Mucosa of rectum (tissue), 2 donors: ENCODE measurements at regions not wholly inside any gene's neighbourhood (a gene's known extent, or its start where the extent isn't known, plus 50 kb on each side); places are given as distances from the start of the nearest gene placed in this dataset.

Experiments
- H3K27ac ChIP-seq, 2 donors: one replicate each; pipeline ENCODE4 v1.7.0; 2013; ENCODE audit warnings: inconsistent platforms in 2 of 2, low read depth in 2 of 2, low read length in 2 of 2
- H3K27me3 ChIP-seq, 2 donors: one replicate each; pipeline ENCODE4 v1.7.0; 2013; ENCODE audit warnings: low read length in 2 of 2; ENCODE audit not compliant: control insufficient read depth in 2 of 2, insufficient read depth in 2 of 2
- H3K36me3 ChIP-seq, 2 donors: one replicate each; pipeline ENCODE4 v1.7.0; 2013; ENCODE audit warnings: low read length in 2 of 2; ENCODE audit not compliant: control insufficient read depth in 2 of 2, insufficient read depth in 2 of 2
- H3K4me1 ChIP-seq, 2 donors: one replicate each; pipeline ENCODE4 v1.7.0; 2013; ENCODE audit warnings: low read length in 2 of 2, mild to moderate bottlenecking in 1 of 2; ENCODE audit not compliant: control insufficient read depth in 2 of 2, insufficient read depth in 2 of 2
- H3K4me3 ChIP-seq, 2 donors: one replicate each; pipeline ENCODE4 v1.7.0; 2013; ENCODE audit warnings: low read length in 2 of 2
- H3K9ac ChIP-seq, 2 donors: one replicate each; pipeline ENCODE4 v1.7.0; 2013; ENCODE audit warnings: low read length in 2 of 2, low read depth in 1 of 2, mild to moderate bottlenecking in 1 of 2
- H3K9me3 ChIP-seq, 2 donors: one replicate each; pipeline ENCODE4 v1.7.0; 2013; ENCODE audit warnings: low read length in 2 of 2; ENCODE audit not compliant: control insufficient read depth in 2 of 2
- donor health status: healthy.
- donor health status: Normal muscosa, but diverticular disease.

DNA sequence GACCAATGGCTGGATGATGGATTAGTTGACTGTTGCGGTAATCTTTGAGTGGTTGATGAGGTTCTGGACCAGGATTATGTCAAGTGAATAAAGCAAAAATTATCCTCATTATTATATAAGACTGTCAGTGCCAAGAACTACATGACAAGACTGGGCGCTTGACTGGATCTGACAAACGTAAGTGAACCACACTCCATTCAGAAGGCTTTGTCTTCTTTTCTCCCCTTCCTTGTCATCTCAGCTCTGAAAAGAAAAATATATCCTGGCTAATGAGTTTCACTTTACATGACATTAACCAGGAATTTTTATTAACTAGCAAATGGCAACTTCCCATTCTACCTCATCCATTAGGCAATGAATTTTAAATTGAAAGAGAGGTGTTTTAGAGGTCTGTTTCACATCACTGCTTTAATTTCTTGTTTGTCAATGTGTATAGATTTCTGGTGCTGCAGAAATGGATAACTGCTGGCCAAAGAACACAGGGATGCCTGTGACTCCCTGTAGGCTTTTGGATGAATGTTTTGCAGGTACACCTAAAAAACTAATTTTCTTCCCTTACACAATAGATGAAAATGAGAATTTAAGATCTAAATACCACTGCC is 150.1 kb downstream of the ELOVL4 start:
- Histone ChIP-seq H3K36me3 (no peaks in the 10 kb centered on the region), H3K4me3 (no peak overlapping the region), H3K4me1 (no peaks in the 10 kb centered on the region), H3K27ac (no peak overlapping the region), H3K9me3 (no peaks in the 10 kb centered on the region), H3K27me3 (no peaks in the 10 kb centered on the region), H3K9ac (no peak overlapping the region)

DNA sequence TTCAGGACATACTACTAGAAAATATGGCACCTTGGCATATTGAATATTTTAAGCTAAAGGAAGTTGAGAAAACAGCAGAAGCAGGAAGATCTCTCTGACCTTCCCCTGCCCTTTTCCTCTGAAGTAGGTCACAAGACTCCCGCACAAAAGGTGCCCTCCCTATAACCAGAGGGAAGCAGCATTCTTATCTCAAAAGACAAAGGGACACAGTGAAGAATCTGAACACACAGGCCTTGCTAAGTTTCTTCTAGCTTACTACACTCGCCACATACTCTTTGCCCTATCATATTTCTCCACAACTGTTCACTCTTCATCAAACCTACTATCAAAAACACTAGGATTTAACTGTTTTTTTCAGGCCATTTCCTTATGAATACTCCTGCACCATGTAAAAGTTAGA is 151.2 kb downstream of the ELOVL4 start:
- no peaks in the 10 kb centered on the region for H3K27me3 ChIP-seq
- no peak overlapping the region for H3K27ac ChIP-seq
- H3K4me1 ChIP-seq, result no peaks in the 10 kb centered on the region
- H3K9me3 ChIP-seq, result no peaks in the 10 kb centered on the region
- H3K9ac ChIP-seq, result no peak overlapping the region
- H3K36me3 ChIP-seq, result no peaks in the 10 kb centered on the region
- H3K4me3 ChIP-seq, result no peak overlapping the region

DNA sequence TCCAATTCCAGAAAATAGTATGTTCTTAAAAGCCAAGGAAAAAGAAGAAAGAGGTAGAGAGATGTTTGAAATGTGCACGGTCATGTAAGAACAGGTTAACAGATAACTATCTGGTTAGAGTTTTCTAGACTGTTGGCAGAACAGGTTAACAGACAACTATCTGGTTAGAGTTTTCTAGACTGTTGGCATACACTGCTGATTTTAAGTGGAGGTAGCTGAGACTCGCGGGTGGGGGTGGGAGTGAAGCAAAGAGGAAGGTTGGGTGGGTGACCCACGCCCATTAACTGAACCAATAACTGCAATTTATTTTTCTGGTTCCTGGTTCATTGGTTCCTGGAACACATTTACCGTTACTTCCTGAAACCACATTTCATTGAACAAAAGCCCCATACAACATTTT is 157.5 kb downstream of the ELOVL4 start:
- H3K27ac ChIP-seq, result no peak overlapping the region
- no peak overlapping the region for H3K4me3 ChIP-seq
- no peaks in the 10 kb centered on the region for H3K9me3 ChIP-seq
- H3K36me3 ChIP-seq, result no peaks in the 10 kb centered on the region
- H3K27me3 ChIP-seq, result no peaks in the 10 kb centered on the region
- H3K9ac ChIP-seq, result no peak overlapping the region
- H3K4me1 ChIP-seq, result no peaks in the 10 kb centered on the region

GRCh38 chr6:79788756-79789155 is 157.6 kb downstream of the SH3BGRL2 start:
- Histone ChIP-seq H3K4me1 (no peaks in the 10 kb centered on the region), H3K9ac (no peak overlapping the region), H3K4me3 (no peak overlapping the region)

DNA sequence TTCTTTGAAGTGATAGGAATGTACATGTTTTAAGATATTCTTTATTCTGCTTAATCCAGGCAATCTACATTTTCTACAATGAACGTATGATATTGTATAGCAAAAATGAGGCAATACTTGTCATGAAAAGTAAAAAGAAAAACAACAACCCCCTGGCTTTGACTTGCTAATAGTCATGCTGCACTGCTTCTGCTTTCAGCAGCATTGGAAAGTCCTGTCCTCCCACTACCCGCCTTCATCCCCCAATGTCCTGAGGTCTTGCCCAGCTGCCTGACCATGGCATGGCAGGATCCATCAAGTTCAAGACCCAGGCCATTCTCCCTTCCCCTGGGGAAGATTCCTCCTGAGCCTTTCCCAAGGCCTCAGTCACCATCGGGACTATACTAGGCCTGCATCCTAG is 156.5 kb downstream of the SH3BGRL2 start:
- Histone ChIP-seq H3K4me1 (no peaks in the 10 kb centered on the region), H3K4me3 (no peak overlapping the region), H3K27ac (no peak overlapping the region), H3K9me3 (no peaks in the 10 kb centered on the region), H3K9ac (no peak overlapping the region), H3K36me3 (no peaks in the 10 kb centered on the region), H3K27me3 (no peaks in the 10 kb centered on the region)

More at GRCh38 chr6:79788756-79789155, 157.6 kb downstream of the SH3BGRL2 start:
- H3K36me3 ChIP-seq, result no peaks in the 10 kb centered on the region
- H3K27me3 ChIP-seq, result no peaks in the 10 kb centered on the region
- no peaks in the 10 kb centered on the region for H3K9me3 ChIP-seq
- H3K27ac ChIP-seq, result no peak overlapping the region

- H3K4me1 ChIP-seq, result no peaks in the 10 kb centered on the region
- no peak overlapping the region for H3K27ac ChIP-seq
- no peak overlapping the region for H3K4me3 ChIP-seq
- H3K36me3 ChIP-seq, result no peaks in the 10 kb centered on the region
- no peaks in the 10 kb centered on the region for H3K27me3 ChIP-seq
- no peaks in the 10 kb centered on the region for H3K9me3 ChIP-seq
- no peak overlapping the region for H3K9ac ChIP-seq
Observed at GRCh38 chr6:79784395-79784753, 153.2 kb downstream of the SH3BGRL2 start.

DNA sequence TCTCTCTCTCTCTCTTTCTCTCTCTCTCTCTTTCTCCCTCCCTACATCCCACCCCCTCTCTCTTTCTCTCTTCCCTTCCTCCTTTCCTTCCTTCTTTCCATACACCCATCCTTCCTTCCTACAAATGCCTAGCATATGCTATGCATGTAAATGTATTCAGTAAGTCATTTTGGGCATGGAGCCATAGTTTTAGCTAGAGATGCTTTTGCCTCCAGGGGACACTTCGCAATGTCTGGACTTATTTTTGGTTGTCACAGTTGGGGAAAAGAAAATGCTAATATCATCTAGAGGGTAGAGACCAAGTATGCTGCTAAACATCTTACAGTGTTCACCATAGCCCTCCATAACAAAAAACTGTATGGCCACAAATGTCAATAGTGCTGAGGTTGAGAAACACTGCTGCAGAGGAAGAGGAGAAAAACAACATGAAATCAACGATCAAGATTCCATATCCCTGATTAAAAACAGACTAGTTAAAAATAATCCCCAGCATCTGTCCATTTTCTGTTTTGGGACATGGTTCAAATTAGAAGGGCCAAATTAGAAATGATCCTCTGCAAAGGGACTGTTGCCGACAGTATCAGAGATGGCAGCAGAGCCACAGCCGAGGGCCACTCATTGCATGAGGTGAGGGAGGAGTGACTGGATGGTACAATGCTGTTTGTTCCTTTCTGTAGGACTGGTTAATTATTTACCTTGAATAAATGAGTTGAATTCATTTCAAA is 152.7 kb downstream of the SH3BGRL2 start:
- no peaks in the 10 kb centered on the region for H3K27me3 ChIP-seq
- no peaks in the 10 kb centered on the region for H3K36me3 ChIP-seq
- H3K4me1 ChIP-seq, result no peaks in the 10 kb centered on the region
- no peak overlapping the region for H3K27ac ChIP-seq
- no peaks in the 10 kb centered on the region for H3K9me3 ChIP-seq
- no peak overlapping the region for H3K9ac ChIP-seq
- no peak overlapping the region for H3K4me3 ChIP-seq

- H3K9me3 ChIP-seq, result no peaks in the 10 kb centered on the region
- no peaks in the 10 kb centered on the region for H3K36me3 ChIP-seq
- H3K27me3 ChIP-seq, result no peaks in the 10 kb centered on the region
- H3K9ac ChIP-seq, result no peak overlapping the region
- H3K27ac ChIP-seq, result no peak overlapping the region
- peaks cover 0 to 3% of the 10 kb centered on the region in 2 donors for H3K4me1 ChIP-seq
- H3K4me3 ChIP-seq, result no peak overlapping the region
Observed at GRCh38 chr6:79782792-79783580, 151.9 kb downstream of the SH3BGRL2 start.

DNA sequence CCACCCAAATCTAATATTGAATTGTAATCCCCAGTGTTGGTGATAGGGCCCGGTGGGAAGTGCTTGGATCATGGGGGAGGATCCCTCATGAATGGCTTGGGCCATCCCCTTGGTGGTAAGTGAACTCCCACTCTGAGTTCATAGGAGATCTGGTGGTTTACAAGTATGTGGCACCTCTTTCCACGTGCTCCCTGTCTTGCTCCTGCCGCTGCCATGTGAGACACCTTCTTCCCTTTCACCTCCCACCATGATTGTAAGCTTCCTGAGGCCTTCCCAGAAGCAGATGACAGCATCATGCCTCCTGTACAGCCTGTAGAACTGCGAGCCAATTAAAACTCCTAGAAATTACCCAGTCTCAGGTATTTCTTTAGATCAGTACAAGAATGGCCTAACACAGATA is 150.8 kb downstream of the SH3BGRL2 start:
- no peaks in the 10 kb centered on the region for H3K9me3 ChIP-seq
- H3K4me1 ChIP-seq, result peaks cover 2 to 3% of the 10 kb centered on the region in 2 donors
- H3K4me3 ChIP-seq, result no peak overlapping the region
- no peaks in the 10 kb centered on the region for H3K27me3 ChIP-seq
- no peak overlapping the region for H3K27ac ChIP-seq
- H3K36me3 ChIP-seq, result no peaks in the 10 kb centered on the region
- H3K9ac ChIP-seq, result no peak overlapping the region

GRCh38 chr6:79780881-79781280 is 149.8 kb downstream of the SH3BGRL2 start:
- H3K27ac ChIP-seq, result no peak overlapping the region
- H3K36me3 ChIP-seq, result no peaks in the 10 kb centered on the region
- no peaks in the 10 kb centered on the region for H3K9me3 ChIP-seq
- H3K4me3 ChIP-seq, result no peak overlapping the region
- no peak overlapping the region for H3K9ac ChIP-seq
- H3K4me1 ChIP-seq, result peaks cover 2 to 3% of the 10 kb centered on the region in 2 donors
- H3K27me3 ChIP-seq, result no peaks in the 10 kb centered on the region
